Transverse colon (tissue), 4 donors: ENCODE measurements at regions not wholly inside any gene's neighbourhood (a gene's known extent, or its start where the extent isn't known, plus 50 kb on each side); places are given as distances from the start of the nearest gene placed in this dataset.

Experiments used
- CTCF ChIP-seq, 5 experiments: fragments of 200-600 bp in 3 of 5; fragments of 450-650 bp in 2 of 5; sonication (generic) in 3 of 5; IDR thresholded peaks; 1 replicate in 2 of 5; 2 replicates in 3 of 5; pipeline ENCODE4 v1.5.1; 2016 to 2017; ENCODE audit warnings: antibody characterized with exemption in 5 of 5, inconsistent platforms in 3 of 5, mild to moderate bottlenecking in 2 of 5, moderate library complexity in 1 of 5
- EP300 ChIP-seq: sonication (generic); formaldehyde crosslinking; IDR thresholded peaks from one replicate; pipeline ENCODE4 v1.6.1; 2017; ENCODE audit warnings: antibody characterized with exemption, low read depth
- POLR2A ChIP-seq: fragments of 450-650 bp; IDR thresholded peaks from one replicate; pipeline ENCODE4 v1.6.1; 2016; ENCODE audit warnings: antibody characterized with exemption, mild to moderate bottlenecking, moderate library complexity
- POLR2AphosphoS5 ChIP-seq, 3 donors: sonication (generic); formaldehyde crosslinking; IDR thresholded peaks; one replicate each; pipeline ENCODE4 v1.6.1; 2016; ENCODE audit warnings: antibody characterized with exemption in 3 of 3

- TF ChIP-seq CTCF (IDR thresholded peaks at IDR 0.05) (no peak), EP300 (no peak), POLR2A (no peak), POLR2AphosphoS5 (IDR thresholded peaks at IDR 0.05) (no peak)
Measured at GRCh38 chr1:232367293-232367692, 262.6 kb downstream of the SIPA1L2 start.
